CD8-positive, alpha-beta memory T cell (primary cell): ENCODE measurements at regions not wholly inside any gene's neighbourhood (a gene's known extent, or its start where the extent isn't known, plus 50 kb on each side); places are given as distances from the start of the nearest gene placed in this dataset.
A peak's percentile ranks its signal among the peaks of the same experiment; 100 is the strongest.

Source experiments
- CTCF ChIA-PET: fragments of 350-600 bp; sonication (Branson Sonifier 250); formaldehyde crosslinking; loops from one replicate; lab custom pipeline; 2021; ENCODE audit warnings: antibody characterized with exemption; lab: Charles Lee
- POLR2A ChIA-PET: fragments of 350-600 bp; sonication (Branson Sonifier 250); formaldehyde crosslinking; loops from one replicate; lab custom pipeline; 2021; ENCODE audit warnings: antibody characterized with exemption; lab: Charles Lee
- DNase-seq, 5 donors: peaks; one replicate each; pipeline versions ENCODE4 v3.0.0 to v3.0.0-alpha.2; 2020 to 2022; ENCODE audit warnings: mixed read lengths in 1 of 5
- H3K27ac ChIP-seq: one replicate; pipeline ENCODE4 v1.7.0; 2013; ENCODE audit warnings: low read depth, mild to moderate bottlenecking, low read length, moderate library complexity
- H3K27me3 ChIP-seq: 2 replicates; pipeline ENCODE4 v1.7.0; 2013; ENCODE audit warnings: low read length, mild to moderate bottlenecking; ENCODE audit not compliant: insufficient read depth, poor library complexity, severe bottlenecking
- H3K36me3 ChIP-seq: 2 replicates; pipeline ENCODE4 v1.7.0; 2013; ENCODE audit warnings: mild to moderate bottlenecking, low read length, moderate library complexity; ENCODE audit not compliant: insufficient read depth
- H3K4me1 ChIP-seq: 2 replicates; pipeline ENCODE4 v1.7.0; 2013; ENCODE audit warnings: mild to moderate bottlenecking, low read length, moderate library complexity; ENCODE audit not compliant: insufficient read depth
- H3K4me3 ChIP-seq: 2 replicates; pipeline ENCODE4 v1.7.0; 2013; ENCODE audit warnings: mild to moderate bottlenecking, low read length
- H3K9me3 ChIP-seq: 2 replicates; pipeline ENCODE4 v1.7.0; 2013; ENCODE audit warnings: mild to moderate bottlenecking, low read length
- H3K27ac Mint-ChIP-seq, 8 donors: one replicate each; pipeline ENCODE4 v1.8.0; 2020 to 2021; ENCODE audit warnings: mixed read lengths in 8 of 8, mild to moderate bottlenecking in 6 of 8, inconsistent platforms in 3 of 8, moderate library complexity in 3 of 8
- H3K27me3 Mint-ChIP-seq, 2 donors: one replicate each; pipeline ENCODE4 v1.8.0; 2020 to 2021; ENCODE audit warnings: mixed read lengths in 2 of 2, mild to moderate bottlenecking in 1 of 2, moderate library complexity in 1 of 2
- H3K36me3 Mint-ChIP-seq, 3 donors: one replicate each; pipeline ENCODE4 v1.8.0; 2020 to 2021; ENCODE audit warnings: mixed read lengths in 3 of 3, inconsistent platforms in 1 of 3, mild to moderate bottlenecking in 1 of 3
- H3K4me1 Mint-ChIP-seq, 3 donors: one replicate each; pipeline ENCODE4 v1.8.0; 2020 to 2021; ENCODE audit warnings: mixed read lengths in 3 of 3, inconsistent platforms in 1 of 3, mild to moderate bottlenecking in 1 of 3
- H3K4me3 Mint-ChIP-seq, 7 donors: one replicate each; pipeline ENCODE4 v1.8.0; 2020 to 2021; ENCODE audit warnings: mixed read lengths in 7 of 7, mild to moderate bottlenecking in 6 of 7, moderate library complexity in 4 of 7, inconsistent platforms in 2 of 7
- H3K9me3 Mint-ChIP-seq, 5 donors: one replicate each; pipeline ENCODE4 v1.8.0; 2020 to 2022; ENCODE audit warnings: mixed read lengths in 5 of 5, mild to moderate bottlenecking in 3 of 5, moderate library complexity in 2 of 5, inconsistent platforms in 1 of 5

DNA sequence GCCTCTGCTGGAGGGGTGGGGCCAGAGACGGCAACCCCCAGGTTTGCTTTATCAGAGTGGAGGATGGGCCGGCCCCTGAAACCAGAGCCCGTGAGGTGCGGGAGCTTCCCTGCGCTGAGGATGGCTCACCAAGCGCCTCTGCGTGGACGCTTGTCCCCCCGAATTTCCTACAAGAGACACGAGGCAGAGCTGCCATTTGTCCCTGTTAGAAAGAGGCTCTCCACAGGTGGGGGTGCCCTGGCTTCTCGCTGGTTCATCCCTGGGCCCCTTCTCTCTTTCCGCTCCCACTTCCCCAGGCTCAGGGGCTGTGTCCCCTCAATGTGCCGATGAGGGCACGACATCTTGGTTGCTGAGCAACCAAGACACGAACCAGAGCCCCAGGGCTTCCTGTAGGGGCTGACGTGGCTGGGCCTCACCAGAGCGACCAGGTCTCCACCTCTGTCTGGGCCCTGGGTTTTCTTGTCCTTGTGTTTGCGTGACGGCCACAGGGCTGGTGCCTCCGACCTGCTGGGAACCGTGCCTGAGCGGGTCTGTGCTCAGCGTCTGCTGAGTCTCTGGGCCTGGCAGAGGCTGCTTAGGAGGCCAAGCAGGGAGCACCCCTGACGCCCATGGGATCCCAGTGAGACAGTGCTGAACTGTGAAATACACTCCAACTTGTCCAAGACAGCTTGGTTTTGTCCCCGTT lies 119.6 kb upstream of the COL5A1 start:
- Histone ChIP-seq H3K27ac (no peak overlapping the region), H3K36me3 (no peaks in the 10 kb centered on the region), H3K4me1 (no peaks in the 10 kb centered on the region), H3K4me3 (no peak overlapping the region), H3K27me3 (no peaks in the 10 kb centered on the region), H3K9me3 (no peaks in the 10 kb centered on the region)
- H3K36me3 Mint-ChIP-seq = peaks cover 0 to 6% (median 0%) of the 10 kb centered on the region in 3 donors
- CTCF ChIA-PET = no interaction called here
- H3K27me3 Mint-ChIP-seq = peaks cover 0 to 30% of the 10 kb centered on the region in 2 donors
- H3K27ac Mint-ChIP-seq = no peak overlapping the region
- H3K9me3 Mint-ChIP-seq = peaks cover 0 to 6% (median 0%) of the 10 kb centered on the region in 5 donors
- H3K4me3 Mint-ChIP-seq = no peak overlapping the region
- DNase-seq = no peak
- H3K4me1 Mint-ChIP-seq = no peaks in the 10 kb centered on the region
- POLR2A ChIA-PET = no interaction called here

DNA sequence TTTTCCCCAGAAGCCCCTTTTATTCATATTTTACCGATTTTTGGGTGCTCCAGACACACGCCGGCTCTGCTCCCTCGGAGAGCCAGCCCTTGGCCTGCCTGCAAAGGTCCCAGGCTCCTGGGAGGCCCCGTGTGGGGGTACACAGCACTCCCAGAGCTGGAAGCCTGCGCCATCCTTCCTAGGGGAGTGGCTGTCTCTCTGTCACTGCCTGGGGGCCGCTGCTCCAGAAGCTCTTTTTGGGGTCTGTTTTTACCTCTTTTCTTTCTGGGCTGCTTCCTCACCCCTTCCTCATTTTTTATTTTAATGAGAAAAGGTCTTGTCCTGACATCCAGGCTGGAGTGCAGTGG lies 119.1 kb upstream of the COL5A1 start:
- H3K27ac ChIP-seq = no peak overlapping the region
- no peak for DNase-seq
- no peaks in the 10 kb centered on the region for H3K4me1 Mint-ChIP-seq
- H3K4me1 ChIP-seq = no peaks in the 10 kb centered on the region
- H3K36me3 Mint-ChIP-seq = peaks cover 0 to 6% (median 0%) of the 10 kb centered on the region in 3 donors
- H3K27ac Mint-ChIP-seq = no peak overlapping the region
- H3K9me3 ChIP-seq = no peaks in the 10 kb centered on the region
- no peak overlapping the region for H3K4me3 ChIP-seq
- peaks cover 0 to 6% (median 0%) of the 10 kb centered on the region in 5 donors for H3K9me3 Mint-ChIP-seq
- POLR2A ChIA-PET = no interaction called here
- H3K36me3 ChIP-seq = no peaks in the 10 kb centered on the region
- H3K27me3 ChIP-seq = no peaks in the 10 kb centered on the region
- CTCF ChIA-PET = no interaction called here
- H3K27me3 Mint-ChIP-seq = peaks cover 0 to 32% of the 10 kb centered on the region in 2 donors
- no peak overlapping the region for H3K4me3 Mint-ChIP-seq

DNA sequence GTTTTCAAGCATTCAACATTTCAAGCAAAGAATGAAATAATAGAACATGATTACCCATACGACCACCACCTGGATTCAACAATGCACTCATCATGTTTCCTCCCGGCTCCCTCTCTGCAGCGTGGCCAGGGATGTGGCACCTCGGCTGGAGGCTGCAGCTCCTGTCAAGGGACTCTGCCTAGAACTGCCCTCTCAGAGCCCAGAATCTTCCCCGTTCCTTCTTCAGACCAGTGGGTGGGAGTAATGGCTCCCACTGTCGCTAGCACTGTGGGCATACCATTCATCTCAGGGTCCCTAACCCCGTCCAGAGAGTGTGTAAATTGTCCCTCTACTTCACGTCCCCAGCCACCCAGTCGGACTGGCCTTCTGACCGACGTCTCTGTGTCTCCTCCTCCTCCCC lies 118.6 kb upstream of the COL5A1 start:
- H3K27ac Mint-ChIP-seq = peak overlapping the region in 1 of 8 donors; percentile 55
- H3K4me3 Mint-ChIP-seq = no peak overlapping the region
- POLR2A ChIA-PET = no interaction called here

DNA sequence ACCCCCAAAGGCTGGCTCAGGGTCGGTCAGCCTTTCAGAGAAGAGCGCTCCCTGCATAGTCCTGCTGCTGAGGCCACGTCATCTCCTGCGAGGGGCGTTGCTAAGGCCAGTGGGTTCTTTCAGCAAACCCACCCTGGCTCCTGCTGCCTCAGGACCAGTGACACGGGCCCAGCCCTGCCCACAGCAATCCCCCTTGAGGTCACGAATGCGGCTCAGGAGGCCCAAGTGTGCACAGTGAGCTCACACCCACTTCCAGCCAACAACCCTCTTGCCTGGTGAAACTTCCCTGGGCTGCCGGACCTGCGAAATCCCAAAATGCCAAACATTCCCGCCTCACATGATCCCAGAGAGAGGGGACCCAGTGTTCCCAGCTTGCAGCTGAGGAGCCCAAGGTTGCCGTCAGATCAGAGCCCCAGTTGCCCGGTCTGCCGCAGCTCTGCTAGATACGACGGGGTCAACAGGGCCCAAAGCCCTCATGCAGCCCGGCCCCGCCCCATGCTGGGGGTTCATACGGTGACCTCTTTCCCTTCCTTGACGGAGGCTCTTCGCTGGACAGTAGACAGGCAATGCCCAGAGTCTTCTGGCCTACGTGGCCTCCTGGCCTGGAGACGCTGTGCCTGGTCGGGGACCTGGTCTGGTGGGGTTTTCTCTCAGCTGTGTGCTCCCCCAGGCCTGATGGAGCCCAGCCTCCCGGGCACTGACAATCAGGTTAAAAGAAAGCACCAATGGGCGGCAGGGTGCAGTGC lies 116.4 kb upstream of the COL5A1 start:
- Mint-ChIP-seq H3K4me3 (no peak overlapping the region), H3K4me1 (no peaks in the 10 kb centered on the region), H3K27ac (no peak overlapping the region), H3K36me3 (peaks cover 0 to 6% (median 0%) of the 10 kb centered on the region in 3 donors), H3K27me3 (peaks cover 2 to 38% of the 10 kb centered on the region in 2 donors), H3K9me3 (peaks cover 0 to 13% (median 4%) of the 10 kb centered on the region in 5 donors)
- Histone ChIP-seq H3K36me3 (no peaks in the 10 kb centered on the region), H3K27me3 (no peaks in the 10 kb centered on the region), H3K4me3 (no peak overlapping the region), H3K4me1 (no peaks in the 10 kb centered on the region), H3K9me3 (no peaks in the 10 kb centered on the region), H3K27ac (no peak overlapping the region)
- DNase-seq = peak in 1 of 5 donors; percentile 33
- ChIA-PET POLR2A (no interaction called here), CTCF (no interaction called here)

More for the DNA sequence above, 118.6 kb upstream of the COL5A1 start:
- CTCF ChIA-PET = no interaction called here
- Mint-ChIP-seq H3K27me3 (peaks cover 0 to 32% of the 10 kb centered on the region in 2 donors), H3K36me3 (peaks cover 0 to 6% (median 0%) of the 10 kb centered on the region in 3 donors), H3K9me3 (peaks cover 0 to 6% (median 0%) of the 10 kb centered on the region in 5 donors), H3K4me1 (no peaks in the 10 kb centered on the region)
- Histone ChIP-seq H3K4me3 (no peak overlapping the region), H3K9me3 (no peaks in the 10 kb centered on the region), H3K27ac (no peak overlapping the region), H3K4me1 (no peaks in the 10 kb centered on the region), H3K36me3 (no peaks in the 10 kb centered on the region), H3K27me3 (no peaks in the 10 kb centered on the region)
- DNase-seq = no peak

DNA sequence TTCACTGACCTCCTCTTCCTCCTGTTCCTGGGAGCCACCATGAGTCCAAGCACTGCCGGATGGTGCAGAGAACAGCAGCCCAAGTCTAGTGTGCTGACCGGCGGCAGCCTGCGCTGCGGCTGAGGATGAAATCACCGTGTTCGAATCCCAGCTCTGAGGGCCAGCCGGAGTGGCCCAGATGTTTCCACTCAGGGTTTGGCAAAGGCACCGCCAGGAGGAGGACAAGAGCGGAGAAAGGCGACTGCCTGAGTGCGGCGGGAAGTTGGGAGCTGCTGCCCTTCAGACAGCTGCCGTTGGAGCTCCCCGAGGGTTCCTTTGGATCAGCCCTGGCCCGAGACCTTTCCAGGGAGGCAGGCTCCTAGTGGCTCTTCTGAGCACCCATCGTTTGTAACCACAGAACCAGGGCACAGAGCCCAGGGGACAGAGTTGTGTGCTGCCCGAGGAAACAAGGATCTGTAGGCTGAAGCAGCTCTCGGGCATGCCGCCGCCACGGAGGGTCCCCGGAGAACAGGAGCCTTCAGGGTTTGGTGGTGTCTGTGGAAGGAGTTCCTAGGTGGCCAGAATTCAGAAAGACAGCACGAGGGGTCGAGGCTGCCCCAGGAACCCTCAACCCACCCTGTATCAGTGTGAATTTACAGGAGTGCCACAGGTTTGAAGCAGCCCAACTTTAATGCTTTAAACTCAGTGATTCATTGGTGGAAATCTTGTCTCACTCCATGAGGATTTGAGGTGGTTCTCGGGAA lies 115.6 kb upstream of the COL5A1 start:
- no peaks in the 10 kb centered on the region for H3K36me3 ChIP-seq
- DNase-seq = peak in 1 of 5 donors; percentile 46
- H3K4me1 Mint-ChIP-seq = no peaks in the 10 kb centered on the region
- peaks cover under 1 to 15% (median 5%) of the 10 kb centered on the region in 5 donors for H3K9me3 Mint-ChIP-seq
- H3K4me1 ChIP-seq = no peaks in the 10 kb centered on the region
- POLR2A ChIA-PET = no interaction called here
- H3K27me3 ChIP-seq = no peaks in the 10 kb centered on the region
- CTCF ChIA-PET = no interaction called here
- H3K4me3 Mint-ChIP-seq = no peak overlapping the region
- H3K36me3 Mint-ChIP-seq = peaks cover 0 to 2% (median 0%) of the 10 kb centered on the region in 3 donors
- H3K27ac ChIP-seq = no peak overlapping the region
- H3K9me3 ChIP-seq = no peaks in the 10 kb centered on the region
- no peak overlapping the region for H3K4me3 ChIP-seq
- H3K27me3 Mint-ChIP-seq = peaks cover 3 to 35% of the 10 kb centered on the region in 2 donors
- no peak overlapping the region for H3K27ac Mint-ChIP-seq

DNA sequence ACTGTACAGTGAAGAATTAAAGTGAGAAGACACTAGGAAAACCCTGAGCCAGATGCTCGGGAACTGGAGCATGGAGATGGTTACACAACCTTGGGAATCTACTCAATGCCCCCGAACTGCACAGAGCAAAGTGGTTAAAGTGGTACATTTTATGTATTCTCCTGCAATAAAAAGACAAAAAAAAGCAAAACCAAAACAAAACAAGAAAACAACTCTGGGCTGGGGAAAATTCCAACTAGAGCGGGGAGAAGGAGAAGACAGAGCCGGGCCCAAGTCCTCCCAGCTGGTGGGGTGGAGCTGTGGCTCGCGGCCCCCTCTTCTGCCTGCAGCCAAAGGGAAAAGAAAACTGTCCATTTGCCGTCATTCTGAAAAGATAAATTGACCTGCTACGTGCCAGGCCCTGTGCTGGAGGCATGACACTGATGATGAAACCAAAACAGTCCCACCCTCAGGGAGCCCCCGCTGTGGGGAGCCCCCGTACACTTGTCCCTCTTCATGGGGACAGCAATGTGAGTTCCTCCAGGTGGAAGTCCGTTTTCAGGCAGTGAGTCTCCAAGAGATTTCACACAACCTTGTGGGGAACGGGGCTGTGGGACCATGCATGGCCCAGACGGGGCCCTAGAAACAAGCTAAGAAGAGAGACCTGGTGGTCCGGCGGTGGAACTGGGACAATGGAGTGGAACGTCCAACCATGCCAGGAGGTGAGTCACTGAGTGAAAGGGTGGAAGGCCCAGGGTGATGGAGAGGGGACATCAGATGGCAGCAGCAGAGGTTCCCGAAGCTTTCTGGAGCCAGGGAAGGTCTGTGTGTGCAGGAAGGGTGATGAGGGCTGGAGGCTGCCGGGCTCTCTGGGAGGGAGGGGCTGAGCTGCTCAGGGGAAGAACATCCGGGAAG lies 114.8 kb upstream of the COL5A1 start:
- peaks cover 2 to 13% (median 3%) of the 10 kb centered on the region in 5 donors for H3K9me3 Mint-ChIP-seq
- no peak overlapping the region for H3K4me3 Mint-ChIP-seq
- POLR2A ChIA-PET = no interaction called here
- peaks cover 5 to 35% of the 10 kb centered on the region in 2 donors for H3K27me3 Mint-ChIP-seq
- CTCF ChIA-PET = no interaction called here
- H3K27ac Mint-ChIP-seq = no peak overlapping the region
- no peak overlapping the region for H3K4me3 ChIP-seq
- DNase-seq = peak in 1 of 5 donors; percentile 42
- no peaks in the 10 kb centered on the region for H3K27me3 ChIP-seq
- H3K4me1 Mint-ChIP-seq = no peaks in the 10 kb centered on the region
- no peaks in the 10 kb centered on the region for H3K9me3 ChIP-seq
- H3K4me1 ChIP-seq = no peaks in the 10 kb centered on the region
- H3K27ac ChIP-seq = no peak overlapping the region
- no peaks in the 10 kb centered on the region for H3K36me3 ChIP-seq
- no peaks in the 10 kb centered on the region for H3K36me3 Mint-ChIP-seq

DNA sequence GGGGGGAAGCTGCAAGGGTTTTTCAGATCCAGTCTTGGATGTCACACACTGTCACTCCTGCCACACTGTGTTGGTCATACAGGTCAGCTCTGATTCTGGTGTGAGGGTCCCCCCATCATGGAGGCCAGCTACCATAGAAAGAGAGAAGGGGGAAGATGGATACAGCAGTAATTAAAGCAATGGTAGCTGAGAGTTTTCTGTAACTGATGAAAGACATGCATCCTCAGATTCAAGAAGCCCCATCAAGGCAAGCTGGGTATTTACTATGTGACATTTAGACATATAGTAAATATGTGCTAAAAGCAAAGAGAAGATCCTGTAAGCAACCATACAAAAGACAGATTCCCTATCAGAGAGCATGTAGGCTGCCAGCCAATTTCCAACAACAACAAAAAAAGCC lies 110.9 kb upstream of the COL5A1 start:
- no peaks in the 10 kb centered on the region for H3K36me3 Mint-ChIP-seq
- peaks cover 12 to 21% of the 10 kb centered on the region in 2 donors for H3K27me3 Mint-ChIP-seq
- no peak for DNase-seq
- no peak overlapping the region for H3K4me3 Mint-ChIP-seq
- no peaks in the 10 kb centered on the region for H3K4me1 Mint-ChIP-seq
- H3K27ac Mint-ChIP-seq = no peak overlapping the region
- no peaks in the 10 kb centered on the region for H3K9me3 ChIP-seq
- no peaks in the 10 kb centered on the region for H3K4me1 ChIP-seq
- ChIA-PET CTCF (no interaction called here), POLR2A (no interaction called here)
- no peak overlapping the region for H3K27ac ChIP-seq
- peaks cover 2 to 13% (median 3%) of the 10 kb centered on the region in 5 donors for H3K9me3 Mint-ChIP-seq
- H3K27me3 ChIP-seq = no peaks in the 10 kb centered on the region
- H3K36me3 ChIP-seq = no peaks in the 10 kb centered on the region
- H3K4me3 ChIP-seq = no peak overlapping the region
